Activated CD4-positive, alpha-beta T cell treated with anti-CD3 and anti-CD28 coated beads for 24 hours (primary cell): ENCODE measurements at regions not wholly inside any gene's neighbourhood (a gene's known extent, or its start where the extent isn't known, plus 50 kb on each side); places are given as distances from the start of the nearest gene placed in this dataset.
"Not testable (repeated sequence)": the region's sequence is repeated elsewhere in the genome, so short reads cannot be mapped to it uniquely, and the experiment has no call there.

Source experiments
- DNase-seq, 2 donors: peaks; one replicate each; pipeline ENCODE4 v3.0.0-alpha.2; 2020; ENCODE audit warnings: low read depth in 2 of 2

GRCh38 chr4:26208237-26208994 is 112.4 kb upstream of the RBPJ start:
- DNase-seq, result no peak

GRCh38 chr4:26209378-26209777 is 111.4 kb upstream of the RBPJ start:
- DNase-seq, result not testable (repeated sequence)

GRCh38 chr4:26212528-26212927 is 108.3 kb upstream of the RBPJ start:
- DNase-seq, result no peak

- DNase-seq, result no peak
These were observed 107.5 kb upstream of the RBPJ start for GRCh38 chr4:26213317-26213716.

GRCh38 chr4:26214994-26215393 is 105.8 kb upstream of the RBPJ start:
- no peak for DNase-seq

- no peak for DNase-seq
These were observed 105.1 kb upstream of the RBPJ start for GRCh38 chr4:26215725-26216124.

- DNase-seq, result no peak
These were observed 103.3 kb upstream of the RBPJ start for GRCh38 chr4:26217481-26217880.

GRCh38 chr4:26217961-26218676 is 102.7 kb upstream of the RBPJ start:
- DNase-seq, result no peak

GRCh38 chr4:26218677-26219605 is 101.9 kb upstream of the RBPJ start:
- no peak for DNase-seq

- DNase-seq, result no peak
These were observed 100.1 kb upstream of the RBPJ start for GRCh38 chr4:26220696-26221095.

- no peak for DNase-seq
These were observed 97.7 kb upstream of the RBPJ start for GRCh38 chr4:26223155-26223554.

GRCh38 chr4:26226629-26227376 is 94.0 kb upstream of the RBPJ start:
- no peak for DNase-seq

- DNase-seq, result no peak
These were observed 93.1 kb upstream of the RBPJ start for GRCh38 chr4:26227601-26228229.

- DNase-seq, result no peak
These were observed 91.9 kb upstream of the RBPJ start for GRCh38 chr4:26228883-26229282.

GRCh38 chr4:26229974-26230373 is 90.8 kb upstream of the RBPJ start:
- DNase-seq, result no peak

GRCh38 chr4:26233350-26233749 is 87.5 kb upstream of the RBPJ start:
- no peak for DNase-seq

- DNase-seq, result no peak
These were observed 85.3 kb upstream of the RBPJ start for GRCh38 chr4:26235500-26235899.

GRCh38 chr4:26237916-26238315 is 82.9 kb upstream of the RBPJ start:
- DNase-seq, result no peak

- DNase-seq, result no peak
These were observed 82.4 kb upstream of the RBPJ start for GRCh38 chr4:26238426-26238777.

GRCh38 chr4:26238778-26239679 is 81.8 kb upstream of the RBPJ start:
- no peak for DNase-seq
